ENCODE measurements at regions not wholly inside any gene's neighbourhood (a gene's known extent, or its start where the extent isn't known, plus 50 kb on each side); places are given as distances from the start of the nearest gene placed in this dataset.

DNA sequence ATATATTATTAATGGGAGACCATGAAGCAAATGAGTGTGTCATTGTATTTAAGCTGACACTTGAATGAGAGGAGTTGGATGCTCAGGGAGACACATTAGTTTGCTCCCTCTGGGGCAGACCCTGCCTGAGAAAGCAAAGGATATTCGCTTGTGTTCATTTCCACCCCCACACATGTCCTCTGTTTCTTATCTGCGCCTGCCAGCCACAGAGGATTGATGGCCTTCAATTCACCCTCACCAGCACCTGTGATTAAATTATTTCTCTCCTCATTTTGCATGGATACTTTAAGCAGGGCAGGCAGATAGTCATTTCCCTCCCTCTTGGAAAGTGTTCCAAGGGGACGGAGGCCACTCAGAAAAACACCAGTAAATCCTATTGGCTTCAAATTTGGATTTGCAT lies 185.2 kb upstream of the GMDS start:
- H3K9me3 ChIP-seq (ENCODE audit: low read depth, low read length), result no peaks in the 10 kb centered on the region
- H3K4me1 ChIP-seq (ENCODE audit: insufficient read depth, low read length), result no peaks in the 10 kb centered on the region
- H3K4me3 ChIP-seq (ENCODE audit: low read length), result no peak overlapping the region
- H3K27me3 ChIP-seq (ENCODE audit: insufficient read depth, low read length), result no peaks in the 10 kb centered on the region

DNA sequence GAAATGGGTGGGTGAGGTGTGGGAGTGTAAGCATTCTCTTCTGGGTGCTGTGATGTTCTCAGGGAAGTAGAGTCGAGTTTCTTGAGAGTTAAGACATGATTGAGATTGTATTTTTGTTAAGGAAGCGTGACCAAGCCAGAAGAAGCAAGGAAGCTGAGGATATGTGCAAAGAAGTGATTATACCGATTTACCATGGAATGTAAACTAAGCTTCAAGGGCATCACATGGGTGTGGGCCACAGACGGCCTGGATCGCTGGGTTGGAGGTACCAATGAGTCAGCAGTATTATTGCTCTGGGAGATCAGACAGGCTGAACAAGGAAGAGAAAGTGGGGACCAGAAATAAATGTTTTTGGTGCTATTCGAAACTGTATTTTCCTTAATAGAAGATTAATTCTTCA lies 184.1 kb upstream of the GMDS start:
- Histone ChIP-seq H3K9me3 (ENCODE audit: low read depth, low read length) (no peaks in the 10 kb centered on the region), H3K4me1 (ENCODE audit: insufficient read depth, low read length) (no peaks in the 10 kb centered on the region), H3K4me3 (ENCODE audit: low read length) (no peak overlapping the region), H3K27me3 (ENCODE audit: insufficient read depth, low read length) (no peaks in the 10 kb centered on the region)

DNA sequence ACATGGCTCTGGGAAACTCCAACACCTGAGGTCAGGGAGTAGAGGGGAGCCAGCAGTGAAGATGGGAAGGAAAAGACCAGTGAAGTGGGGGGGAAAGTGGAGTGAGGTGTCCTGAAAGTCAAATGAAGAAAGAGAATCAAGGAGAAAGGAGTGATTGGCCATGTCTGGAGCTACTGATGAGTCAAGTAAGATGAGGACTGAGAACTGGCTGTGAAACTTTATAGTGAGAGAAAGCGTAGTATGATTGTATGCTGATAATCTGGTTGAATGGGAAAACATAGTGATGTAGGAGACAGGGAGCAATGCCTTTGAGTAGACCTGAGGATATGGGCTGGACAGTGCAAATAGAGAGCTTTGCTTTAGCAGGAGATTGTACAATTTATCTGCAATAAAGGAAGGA lies 183.6 kb upstream of the GMDS start:
- H3K4me1 ChIP-seq (ENCODE audit: insufficient read depth, low read length), result no peaks in the 10 kb centered on the region

DNA sequence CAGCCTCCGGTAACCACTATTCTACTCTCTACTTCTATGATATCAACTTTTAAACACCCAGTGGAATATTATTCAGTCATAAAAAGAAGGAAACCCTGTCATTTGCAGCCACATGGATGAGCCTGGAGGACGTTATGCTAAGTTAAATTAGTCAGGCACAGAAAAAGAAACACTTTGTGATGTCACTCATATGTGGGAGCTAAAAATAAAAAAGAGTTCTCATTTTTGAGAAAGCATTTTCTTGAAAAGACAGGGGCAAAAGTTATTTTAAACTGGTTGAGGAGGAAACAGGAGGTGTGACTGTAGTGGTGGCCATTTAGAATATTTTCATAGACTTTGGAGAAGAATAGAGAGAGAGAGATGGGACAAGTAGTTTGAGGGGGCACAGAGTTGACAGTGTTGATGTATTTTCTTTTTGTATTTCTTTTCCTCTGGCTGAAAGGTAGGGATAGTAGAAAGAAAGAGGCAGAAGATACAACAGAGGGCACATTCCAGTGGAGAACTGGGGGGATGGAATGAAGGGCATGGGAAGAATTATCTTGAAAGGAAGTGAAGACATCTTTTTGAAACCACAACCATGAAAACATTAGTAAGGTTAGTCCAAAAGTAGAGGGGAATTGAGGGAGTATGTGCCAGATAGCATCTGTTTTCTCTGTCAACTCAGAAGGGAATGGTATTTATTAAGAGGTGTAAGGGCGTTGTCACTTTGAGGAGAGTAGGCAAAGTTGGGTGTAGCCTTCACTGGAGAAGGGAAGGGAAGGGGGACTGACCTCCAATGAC lies 181.3 kb upstream of the GMDS start:
- Histone ChIP-seq H3K4me3 (ENCODE audit: low read length) (no peak overlapping the region), H3K4me1 (ENCODE audit: insufficient read depth, low read length) (no peaks in the 10 kb centered on the region), H3K27me3 (ENCODE audit: insufficient read depth, low read length) (no peaks in the 10 kb centered on the region), H3K9me3 (ENCODE audit: low read depth, low read length) (no peaks in the 10 kb centered on the region)

More for the DNA sequence above, 183.6 kb upstream of the GMDS start:
- Histone ChIP-seq H3K9me3 (ENCODE audit: low read depth, low read length) (no peaks in the 10 kb centered on the region), H3K4me3 (ENCODE audit: low read length) (no peak overlapping the region), H3K27me3 (ENCODE audit: insufficient read depth, low read length) (no peaks in the 10 kb centered on the region)

DNA sequence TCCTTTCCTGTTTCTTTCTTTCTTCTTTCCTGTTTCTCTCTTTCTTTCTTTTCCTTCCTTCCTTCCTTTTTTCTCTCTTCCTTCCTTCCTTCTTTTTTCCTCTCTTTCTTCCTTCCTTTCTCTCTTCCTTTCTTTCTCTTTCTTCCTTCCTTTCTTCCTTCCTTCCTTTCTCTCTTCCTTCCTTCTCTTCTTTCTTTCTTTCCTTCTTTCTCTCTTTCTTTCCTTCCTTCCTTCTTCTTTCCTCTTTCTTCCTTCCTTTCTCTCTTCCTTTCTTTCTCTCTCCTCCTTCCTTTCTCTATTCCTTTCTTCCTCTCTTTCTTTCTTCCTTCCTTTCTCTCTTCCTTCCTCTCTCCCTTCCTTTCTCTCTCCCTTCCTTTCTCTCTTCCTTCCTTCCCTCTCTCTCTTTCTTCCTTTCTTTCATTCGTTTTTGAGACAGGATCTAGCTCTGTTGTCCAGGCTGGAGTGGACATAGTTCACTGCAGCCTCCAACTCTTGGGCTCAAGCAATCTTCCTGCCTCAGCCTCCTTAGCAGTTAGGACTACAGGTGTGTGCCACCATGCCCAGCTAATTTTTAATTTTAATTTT lies 170.8 kb upstream of the GMDS start:
- Histone ChIP-seq H3K27me3 (ENCODE audit: insufficient read depth, low read length) (no peaks in the 10 kb centered on the region), H3K4me1 (ENCODE audit: insufficient read depth, low read length) (no peaks in the 10 kb centered on the region), H3K9me3 (ENCODE audit: low read depth, low read length) (no peaks in the 10 kb centered on the region), H3K4me3 (ENCODE audit: low read length) (no peak overlapping the region)

DNA sequence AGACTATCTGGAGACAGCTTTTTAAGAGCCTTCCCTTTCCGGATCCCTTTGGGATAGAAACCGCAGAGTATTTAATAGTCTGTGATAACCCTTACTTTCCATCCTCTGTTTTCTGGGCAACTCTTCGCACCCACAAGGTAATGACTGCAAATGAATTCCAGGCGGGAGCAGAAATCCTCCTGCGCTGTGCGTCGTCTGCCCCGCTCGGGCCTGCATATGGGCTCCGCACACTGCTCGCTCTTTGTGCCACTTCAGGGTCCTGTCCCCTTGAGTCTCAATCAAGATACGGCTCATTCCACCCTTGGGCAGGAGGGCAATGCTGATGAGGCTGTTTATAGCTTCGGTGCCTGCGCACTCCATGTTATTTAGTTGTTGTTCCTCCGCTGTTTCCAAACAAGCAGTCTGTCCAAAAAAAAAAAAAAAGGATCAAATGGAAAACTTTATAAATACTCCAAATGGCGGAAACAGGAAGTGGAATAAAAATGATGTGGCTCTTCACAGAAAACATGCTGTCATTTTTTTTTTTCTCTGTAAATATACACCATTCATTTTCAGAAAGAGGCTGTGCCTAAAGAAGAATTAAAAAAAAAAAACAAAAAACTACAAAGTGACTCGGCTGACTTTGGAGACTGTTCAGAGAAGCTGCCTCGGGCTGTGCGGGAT lies 169.6 kb upstream of the GMDS start:
- Histone ChIP-seq H3K4me3 (ENCODE audit: low read length) (no peak overlapping the region), H3K9me3 (ENCODE audit: low read depth, low read length) (no peaks in the 10 kb centered on the region), H3K4me1 (ENCODE audit: insufficient read depth, low read length) (peaks cover 8% of the 10 kb centered on the region), H3K27me3 (ENCODE audit: insufficient read depth, low read length) (no peaks in the 10 kb centered on the region)

DNA sequence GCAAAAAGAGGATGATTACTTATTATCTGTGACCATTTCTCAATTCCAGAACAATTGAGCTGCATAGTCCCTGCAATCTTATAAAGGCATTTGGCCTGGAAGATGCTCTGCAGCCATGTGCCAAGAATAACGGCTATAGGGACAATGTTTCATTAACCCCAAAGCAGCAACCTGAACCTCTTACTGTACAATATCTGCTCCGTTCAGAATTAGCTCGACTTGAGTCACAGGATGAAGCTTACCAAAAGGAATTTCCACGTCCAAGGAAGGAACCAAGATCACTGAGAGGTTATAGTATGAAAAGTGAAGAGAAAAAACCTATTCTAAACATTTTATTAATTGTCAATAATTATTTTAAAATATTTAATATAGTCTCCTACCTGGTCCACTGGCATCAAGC lies 167.3 kb upstream of the GMDS start:
- H3K4me1 ChIP-seq (ENCODE audit: insufficient read depth, low read length), result peaks cover 8% of the 10 kb centered on the region
- H3K9me3 ChIP-seq (ENCODE audit: low read depth, low read length), result no peaks in the 10 kb centered on the region
- H3K4me3 ChIP-seq (ENCODE audit: low read length), result no peak overlapping the region
- H3K27me3 ChIP-seq (ENCODE audit: insufficient read depth, low read length), result no peaks in the 10 kb centered on the region

DNA sequence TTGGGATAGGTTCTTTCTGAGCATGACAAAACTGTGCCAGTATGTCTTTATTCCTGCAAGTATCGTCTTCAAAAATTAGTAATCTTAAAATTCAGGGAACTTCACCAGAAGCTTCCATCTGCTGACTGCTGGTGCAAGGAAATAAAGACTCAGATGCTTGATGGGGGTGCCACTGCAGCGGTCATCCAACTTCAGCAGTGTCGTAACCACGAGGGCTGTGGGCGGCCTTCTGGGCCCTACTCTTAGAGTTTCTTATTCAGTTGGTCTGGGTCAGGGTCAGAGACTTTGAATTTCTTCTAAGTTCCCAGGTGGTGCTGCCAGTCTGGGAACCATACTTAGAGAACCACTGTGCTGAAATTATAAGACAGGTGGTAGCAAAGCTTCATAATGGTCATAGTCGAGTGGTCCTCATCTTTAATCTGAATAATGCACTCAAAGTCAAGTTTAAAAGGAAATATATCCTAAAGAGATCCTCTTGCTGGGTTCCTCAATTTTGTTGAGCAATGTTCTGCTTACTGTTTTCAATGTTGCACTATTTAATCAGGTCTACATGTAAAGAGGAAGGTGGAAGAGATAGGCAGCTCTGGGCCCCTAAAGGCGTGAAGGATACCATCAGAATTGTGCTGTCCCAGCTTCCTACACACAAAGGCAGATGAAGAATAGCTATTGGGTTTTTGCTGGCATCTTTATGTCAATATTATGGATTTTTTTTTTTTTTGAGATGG lies 165.4 kb upstream of the GMDS start:
- no peaks in the 10 kb centered on the region for H3K27me3 ChIP-seq (ENCODE audit: insufficient read depth, low read length)
- peaks cover 8% of the 10 kb centered on the region for H3K4me1 ChIP-seq (ENCODE audit: insufficient read depth, low read length)
- no peak overlapping the region for H3K4me3 ChIP-seq (ENCODE audit: low read length)
- H3K9me3 ChIP-seq (ENCODE audit: low read depth, low read length), result no peaks in the 10 kb centered on the region

DNA sequence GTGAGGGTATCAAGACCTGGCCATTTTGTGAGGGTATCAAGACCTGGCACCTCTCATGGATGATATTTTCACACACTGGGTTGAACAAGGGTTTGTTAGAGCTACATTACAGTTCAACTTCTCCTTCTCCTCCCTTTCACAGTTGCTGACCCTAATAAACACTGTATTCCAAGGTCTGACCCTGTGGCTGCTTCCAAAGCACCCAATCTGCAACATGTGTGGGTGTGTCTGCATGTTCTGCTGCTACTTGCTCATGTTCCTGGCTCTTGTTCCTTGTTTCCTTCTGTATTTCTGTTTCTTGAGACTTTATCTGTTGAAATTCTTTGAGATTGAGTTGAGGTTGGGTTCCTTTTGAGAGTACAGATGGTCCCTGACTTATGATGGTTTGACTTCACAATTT lies 162.1 kb upstream of the GMDS start:
- H3K27me3 ChIP-seq (ENCODE audit: insufficient read depth, low read length), result no peaks in the 10 kb centered on the region
- H3K4me3 ChIP-seq (ENCODE audit: low read length), result no peak overlapping the region
- H3K9me3 ChIP-seq (ENCODE audit: low read depth, low read length), result no peaks in the 10 kb centered on the region
- peaks cover 8% of the 10 kb centered on the region for H3K4me1 ChIP-seq (ENCODE audit: insufficient read depth, low read length)

DNA sequence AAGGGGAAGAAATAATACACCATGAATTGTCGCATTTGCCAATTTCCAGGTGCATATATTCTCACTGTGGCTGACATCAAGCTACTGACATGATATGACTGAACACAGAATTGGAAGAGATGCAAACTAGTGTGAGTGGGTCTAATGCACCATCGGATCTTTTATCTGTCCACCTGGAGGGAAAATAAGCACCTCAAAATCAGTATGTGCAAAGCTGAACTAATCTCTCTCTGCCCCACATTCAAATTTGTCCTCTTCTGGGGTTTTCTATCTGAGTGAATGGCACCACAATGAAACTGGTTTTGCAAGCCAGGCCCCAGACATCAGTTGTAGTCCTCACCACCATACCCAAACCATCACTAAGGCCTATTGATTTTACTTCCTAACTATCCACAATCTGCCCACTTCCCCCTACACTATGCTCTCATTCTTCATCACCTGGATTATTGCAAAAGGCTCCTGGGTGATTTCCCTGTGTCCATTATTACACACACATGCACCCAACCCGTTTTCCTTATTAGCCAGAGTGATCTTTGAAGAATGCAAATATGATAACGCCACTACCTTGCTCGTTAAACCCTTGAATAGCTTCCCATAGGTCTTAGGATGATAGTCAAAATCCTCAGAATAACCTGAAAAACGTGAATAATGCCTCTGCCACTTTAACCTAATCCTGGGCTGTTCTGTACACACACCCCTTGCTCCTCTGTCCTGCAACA lies 159.0 kb upstream of the GMDS start:
- H3K4me3 ChIP-seq (ENCODE audit: low read length), result no peak overlapping the region
- no peaks in the 10 kb centered on the region for H3K27me3 ChIP-seq (ENCODE audit: insufficient read depth, low read length)
- no peaks in the 10 kb centered on the region for H3K9me3 ChIP-seq (ENCODE audit: low read depth, low read length)
- H3K4me1 ChIP-seq (ENCODE audit: insufficient read depth, low read length), result no peaks in the 10 kb centered on the region

DNA sequence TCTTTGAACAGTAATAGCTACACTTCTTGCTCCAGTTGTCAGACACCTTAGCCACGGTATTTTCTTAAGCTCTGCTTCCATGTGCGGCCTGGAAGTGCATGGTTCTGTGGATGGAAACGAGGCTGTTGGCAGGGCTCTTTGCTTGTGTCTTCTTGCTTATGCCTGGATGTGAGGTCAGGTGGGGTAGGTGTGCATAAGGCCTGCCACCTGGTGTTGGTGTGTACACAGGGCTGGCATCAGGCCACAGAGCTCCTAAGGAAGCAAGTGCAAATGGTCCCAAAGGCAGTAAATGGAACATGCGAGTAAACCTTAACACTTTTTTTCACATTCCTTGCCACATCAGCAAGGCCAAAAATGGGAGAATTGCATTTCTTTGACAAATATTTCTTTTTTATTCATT lies 158.1 kb upstream of the GMDS start:
- no peak overlapping the region for H3K4me3 ChIP-seq (ENCODE audit: low read length)
- no peaks in the 10 kb centered on the region for H3K9me3 ChIP-seq (ENCODE audit: low read depth, low read length)
- H3K4me1 ChIP-seq (ENCODE audit: insufficient read depth, low read length), result no peaks in the 10 kb centered on the region
- no peaks in the 10 kb centered on the region for H3K27me3 ChIP-seq (ENCODE audit: insufficient read depth, low read length)

DNA sequence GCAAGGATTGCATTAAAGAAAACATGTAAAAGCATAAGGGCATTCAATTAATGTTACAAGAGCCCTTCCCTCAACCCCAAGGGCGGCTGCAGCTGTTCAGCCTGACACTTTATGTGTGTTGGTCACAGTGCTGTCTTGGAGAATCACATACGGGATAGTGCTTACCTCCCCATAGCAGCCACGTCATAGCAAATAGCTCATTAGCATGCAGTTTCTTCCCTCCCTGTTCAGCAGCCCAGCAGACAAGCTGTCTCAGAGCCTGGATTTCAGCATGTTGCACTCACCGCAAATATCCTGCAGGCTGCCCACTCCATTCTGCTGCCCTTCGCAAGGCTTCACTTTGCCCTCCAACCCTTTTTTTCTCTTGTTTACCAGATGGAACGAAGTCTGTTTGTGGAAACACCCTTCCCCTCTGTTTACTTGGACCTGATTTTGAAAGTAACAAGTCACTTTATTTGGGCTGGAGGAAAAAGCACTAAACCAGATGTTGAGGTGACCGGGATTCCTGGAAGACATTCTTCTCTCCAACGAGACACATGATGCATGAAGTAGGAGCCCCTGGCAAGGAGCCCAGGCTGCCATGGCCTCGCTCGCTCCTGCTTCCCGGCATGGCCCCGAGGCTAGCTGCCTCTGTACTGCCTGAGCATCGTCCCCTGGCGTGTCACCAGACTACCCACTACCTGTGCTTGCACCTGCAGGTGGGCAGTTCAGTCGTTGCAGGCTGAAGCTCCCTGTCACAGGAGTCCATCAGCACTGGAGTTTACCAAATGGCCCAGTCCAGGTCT lies 151.6 kb upstream of the GMDS start:
- no peak overlapping the region for H3K4me3 ChIP-seq (ENCODE audit: low read length)
- no peaks in the 10 kb centered on the region for H3K27me3 ChIP-seq (ENCODE audit: insufficient read depth, low read length)
- H3K9me3 ChIP-seq (ENCODE audit: low read depth, low read length), result no peaks in the 10 kb centered on the region
- H3K4me1 ChIP-seq (ENCODE audit: insufficient read depth, low read length), result no peaks in the 10 kb centered on the region

DNA sequence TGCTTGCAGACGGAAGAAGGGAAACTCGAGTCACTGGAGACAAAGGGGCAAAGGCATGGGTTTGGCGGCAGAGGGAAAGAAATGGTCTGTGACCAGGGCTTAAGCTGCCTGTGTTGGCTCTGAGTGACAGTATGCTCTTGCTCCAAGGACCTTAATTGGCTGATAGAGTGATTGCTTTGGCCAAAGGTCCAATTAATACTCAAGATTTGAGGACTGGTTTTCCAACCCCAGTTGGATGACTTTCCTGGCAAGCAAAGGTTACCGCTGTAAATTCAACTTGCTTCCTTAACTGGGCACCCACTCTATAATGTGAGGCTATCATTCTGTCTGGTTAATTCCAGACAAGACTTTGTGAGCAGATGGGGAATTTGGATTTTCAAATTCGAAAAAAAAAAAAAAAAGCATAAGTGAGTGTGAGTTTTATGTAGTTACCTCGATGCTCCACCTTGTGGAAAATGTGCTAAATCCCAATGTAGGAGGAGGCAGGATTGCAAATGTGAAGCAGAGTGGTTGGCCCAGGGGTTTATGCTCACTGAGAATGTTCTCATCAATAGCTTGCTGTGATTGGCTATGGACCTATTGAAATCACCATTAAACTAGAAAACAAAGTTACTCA lies 150.7 kb upstream of the GMDS start:
- no peak overlapping the region for H3K4me3 ChIP-seq (ENCODE audit: low read length)
- H3K9me3 ChIP-seq (ENCODE audit: low read depth, low read length), result no peaks in the 10 kb centered on the region
- H3K4me1 ChIP-seq (ENCODE audit: insufficient read depth, low read length), result no peaks in the 10 kb centered on the region
- H3K27me3 ChIP-seq (ENCODE audit: insufficient read depth, low read length), result no peaks in the 10 kb centered on the region
